GM12878 (cell line): ENCODE measurements at regions not wholly inside any gene's neighbourhood (a gene's known extent, or its start where the extent isn't known, plus 50 kb on each side); places are given as distances from the start of the nearest gene placed in this dataset.

Source experiments
- BHLHE40 ChIP-seq, 2 experiments: fragments of 450-650 bp in 1 of 2; IDR thresholded peaks; 2 replicates each; pipeline ENCODE4 v1.6.1; 2011 to 2017; ENCODE audit warnings: low read depth in 2 of 2, borderline replicate concordance in 1 of 2, improper control_type of control experiment in 1 of 2, low read length in 1 of 2, mild to moderate bottlenecking in 1 of 2
- HDAC6 ChIP-seq: fragments of 200-600 bp; sonication (generic); IDR thresholded peaks from one replicate; pipeline ENCODE4 v1.8.0; 2017; ENCODE audit warnings: antibody characterized with exemption; ENCODE audit not compliant: unreplicated experiment
- RFX5 ChIP-seq: IDR thresholded peaks from 2 replicates; pipeline ENCODE4 v1.6.1; 2011; ENCODE audit warnings: low read depth, low read length, improper control_type of control experiment
- TF ChIP-seq, protein P1 (sequence below): IDR thresholded peaks from 2 replicates; pipeline ENCODE4 v1.6.1; 2012; ENCODE audit warnings: low read depth, low read length, improper control_type of control experiment
- TF ChIP-seq, protein P2 (sequence below), 3 experiments: IDR thresholded peaks in 2 of 3; conservative IDR thresholded peaks in 1 of 3; 2 replicates each; pipeline ENCODE4 v1.5.1; 2011; ENCODE audit warnings: low read depth in 3 of 3, low read length in 3 of 3, mild to moderate bottlenecking in 3 of 3, control low read depth in 2 of 3, moderate library complexity in 2 of 3, inconsistent platforms in 1 of 3, mixed read lengths in 1 of 3; ENCODE audit not compliant: control insufficient read depth in 2 of 3, insufficient read depth in 1 of 3; ENCODE audit errors: extremely low read depth in 1 of 3
- TF ChIP-seq, protein P3 (sequence below): IDR thresholded peaks from 2 replicates; pipeline ENCODE4 v1.6.1; 2012; ENCODE audit warnings: mild to moderate bottlenecking, low read depth, low read length
- TF ChIP-seq, protein P4 (sequence below): IDR thresholded peaks from 2 replicates; pipeline ENCODE4 v1.6.1; 2012; ENCODE audit warnings: low read depth, low read length, improper control_type of control experiment

DNA sequence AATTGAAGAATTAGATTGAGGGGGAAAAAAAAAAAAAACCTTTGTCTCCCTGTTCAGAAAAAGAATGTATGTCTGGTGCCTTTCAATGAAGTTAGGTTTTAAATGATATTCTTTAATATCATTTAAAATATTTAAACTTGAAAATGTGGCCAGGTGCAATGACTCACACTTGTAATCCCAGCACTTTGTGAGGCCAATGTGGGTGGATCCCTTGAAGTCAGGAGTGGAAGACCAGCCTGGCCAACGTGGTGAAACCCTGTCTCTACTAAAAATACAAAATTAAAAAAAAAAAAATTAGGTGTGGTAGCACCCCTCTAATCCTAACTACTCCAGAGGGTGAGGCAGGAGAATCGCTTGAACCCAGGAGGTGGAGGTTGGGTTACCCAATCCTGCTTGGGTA, 111.1 kb upstream of the RASA1 start:
- TF ChIP-seq, protein P1, sequence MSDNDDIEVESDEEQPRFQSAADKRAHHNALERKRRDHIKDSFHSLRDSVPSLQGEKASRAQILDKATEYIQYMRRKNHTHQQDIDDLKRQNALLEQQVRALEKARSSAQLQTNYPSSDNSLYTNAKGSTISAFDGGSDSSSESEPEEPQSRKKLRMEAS: no peak
- TF ChIP-seq, protein P2, sequence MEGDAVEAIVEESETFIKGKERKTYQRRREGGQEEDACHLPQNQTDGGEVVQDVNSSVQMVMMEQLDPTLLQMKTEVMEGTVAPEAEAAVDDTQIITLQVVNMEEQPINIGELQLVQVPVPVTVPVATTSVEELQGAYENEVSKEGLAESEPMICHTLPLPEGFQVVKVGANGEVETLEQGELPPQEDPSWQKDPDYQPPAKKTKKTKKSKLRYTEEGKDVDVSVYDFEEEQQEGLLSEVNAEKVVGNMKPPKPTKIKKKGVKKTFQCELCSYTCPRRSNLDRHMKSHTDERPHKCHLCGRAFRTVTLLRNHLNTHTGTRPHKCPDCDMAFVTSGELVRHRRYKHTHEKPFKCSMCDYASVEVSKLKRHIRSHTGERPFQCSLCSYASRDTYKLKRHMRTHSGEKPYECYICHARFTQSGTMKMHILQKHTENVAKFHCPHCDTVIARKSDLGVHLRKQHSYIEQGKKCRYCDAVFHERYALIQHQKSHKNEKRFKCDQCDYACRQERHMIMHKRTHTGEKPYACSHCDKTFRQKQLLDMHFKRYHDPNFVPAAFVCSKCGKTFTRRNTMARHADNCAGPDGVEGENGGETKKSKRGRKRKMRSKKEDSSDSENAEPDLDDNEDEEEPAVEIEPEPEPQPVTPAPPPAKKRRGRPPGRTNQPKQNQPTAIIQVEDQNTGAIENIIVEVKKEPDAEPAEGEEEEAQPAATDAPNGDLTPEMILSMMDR (IDR thresholded peaks at IDR 0.05 in 2 of 3, conservative IDR thresholded peaks at IDR 0.05 in 1 of 3; ENCODE audit: control insufficient read depth in 2 of 3, extremely low read depth in 1 of 3, insufficient read depth in 1 of 3, low read depth in 3 of 3, low read length in 3 of 3): no peak
- TF ChIP-seq HDAC6 (no peak), RFX5 (no peak), BHLHE40 (IDR thresholded peaks at IDR 0.05; ENCODE audit: borderline replicate concordance in 1 of 2, low read depth in 2 of 2, low read length in 1 of 2) (no peak)
- TF ChIP-seq, protein P3, sequence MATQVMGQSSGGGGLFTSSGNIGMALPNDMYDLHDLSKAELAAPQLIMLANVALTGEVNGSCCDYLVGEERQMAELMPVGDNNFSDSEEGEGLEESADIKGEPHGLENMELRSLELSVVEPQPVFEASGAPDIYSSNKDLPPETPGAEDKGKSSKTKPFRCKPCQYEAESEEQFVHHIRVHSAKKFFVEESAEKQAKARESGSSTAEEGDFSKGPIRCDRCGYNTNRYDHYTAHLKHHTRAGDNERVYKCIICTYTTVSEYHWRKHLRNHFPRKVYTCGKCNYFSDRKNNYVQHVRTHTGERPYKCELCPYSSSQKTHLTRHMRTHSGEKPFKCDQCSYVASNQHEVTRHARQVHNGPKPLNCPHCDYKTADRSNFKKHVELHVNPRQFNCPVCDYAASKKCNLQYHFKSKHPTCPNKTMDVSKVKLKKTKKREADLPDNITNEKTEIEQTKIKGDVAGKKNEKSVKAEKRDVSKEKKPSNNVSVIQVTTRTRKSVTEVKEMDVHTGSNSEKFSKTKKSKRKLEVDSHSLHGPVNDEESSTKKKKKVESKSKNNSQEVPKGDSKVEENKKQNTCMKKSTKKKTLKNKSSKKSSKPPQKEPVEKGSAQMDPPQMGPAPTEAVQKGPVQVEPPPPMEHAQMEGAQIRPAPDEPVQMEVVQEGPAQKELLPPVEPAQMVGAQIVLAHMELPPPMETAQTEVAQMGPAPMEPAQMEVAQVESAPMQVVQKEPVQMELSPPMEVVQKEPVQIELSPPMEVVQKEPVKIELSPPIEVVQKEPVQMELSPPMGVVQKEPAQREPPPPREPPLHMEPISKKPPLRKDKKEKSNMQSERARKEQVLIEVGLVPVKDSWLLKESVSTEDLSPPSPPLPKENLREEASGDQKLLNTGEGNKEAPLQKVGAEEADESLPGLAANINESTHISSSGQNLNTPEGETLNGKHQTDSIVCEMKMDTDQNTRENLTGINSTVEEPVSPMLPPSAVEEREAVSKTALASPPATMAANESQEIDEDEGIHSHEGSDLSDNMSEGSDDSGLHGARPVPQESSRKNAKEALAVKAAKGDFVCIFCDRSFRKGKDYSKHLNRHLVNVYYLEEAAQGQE: no peak
- TF ChIP-seq, protein P4, sequence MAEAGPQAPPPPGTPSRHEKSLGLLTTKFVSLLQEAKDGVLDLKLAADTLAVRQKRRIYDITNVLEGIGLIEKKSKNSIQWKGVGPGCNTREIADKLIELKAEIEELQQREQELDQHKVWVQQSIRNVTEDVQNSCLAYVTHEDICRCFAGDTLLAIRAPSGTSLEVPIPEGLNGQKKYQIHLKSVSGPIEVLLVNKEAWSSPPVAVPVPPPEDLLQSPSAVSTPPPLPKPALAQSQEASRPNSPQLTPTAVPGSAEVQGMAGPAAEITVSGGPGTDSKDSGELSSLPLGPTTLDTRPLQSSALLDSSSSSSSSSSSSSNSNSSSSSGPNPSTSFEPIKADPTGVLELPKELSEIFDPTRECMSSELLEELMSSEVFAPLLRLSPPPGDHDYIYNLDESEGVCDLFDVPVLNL: no peak
